ENCODE measurements at regions not wholly inside any gene's neighbourhood (a gene's known extent, or its start where the extent isn't known, plus 50 kb on each side); places are given as distances from the start of the nearest gene placed in this dataset.

- DNase-seq (ENCODE audit: low read depth in 2 of 2) = no peak
- TF ChIP-seq, protein P1, sequence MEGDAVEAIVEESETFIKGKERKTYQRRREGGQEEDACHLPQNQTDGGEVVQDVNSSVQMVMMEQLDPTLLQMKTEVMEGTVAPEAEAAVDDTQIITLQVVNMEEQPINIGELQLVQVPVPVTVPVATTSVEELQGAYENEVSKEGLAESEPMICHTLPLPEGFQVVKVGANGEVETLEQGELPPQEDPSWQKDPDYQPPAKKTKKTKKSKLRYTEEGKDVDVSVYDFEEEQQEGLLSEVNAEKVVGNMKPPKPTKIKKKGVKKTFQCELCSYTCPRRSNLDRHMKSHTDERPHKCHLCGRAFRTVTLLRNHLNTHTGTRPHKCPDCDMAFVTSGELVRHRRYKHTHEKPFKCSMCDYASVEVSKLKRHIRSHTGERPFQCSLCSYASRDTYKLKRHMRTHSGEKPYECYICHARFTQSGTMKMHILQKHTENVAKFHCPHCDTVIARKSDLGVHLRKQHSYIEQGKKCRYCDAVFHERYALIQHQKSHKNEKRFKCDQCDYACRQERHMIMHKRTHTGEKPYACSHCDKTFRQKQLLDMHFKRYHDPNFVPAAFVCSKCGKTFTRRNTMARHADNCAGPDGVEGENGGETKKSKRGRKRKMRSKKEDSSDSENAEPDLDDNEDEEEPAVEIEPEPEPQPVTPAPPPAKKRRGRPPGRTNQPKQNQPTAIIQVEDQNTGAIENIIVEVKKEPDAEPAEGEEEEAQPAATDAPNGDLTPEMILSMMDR (IDR thresholded peaks at IDR 0.05; ENCODE audit: low read depth, low read length) = no peak
- no peak overlapping the region for H3K4me3 ChIP-seq (replicated peaks in 1 of 2; ENCODE audit: low read depth in 2 of 2, low read length in 2 of 2)
Observed at GRCh38 chr16:61195006-61195405, 841.2 kb downstream of the CDH8 start.

DNA sequence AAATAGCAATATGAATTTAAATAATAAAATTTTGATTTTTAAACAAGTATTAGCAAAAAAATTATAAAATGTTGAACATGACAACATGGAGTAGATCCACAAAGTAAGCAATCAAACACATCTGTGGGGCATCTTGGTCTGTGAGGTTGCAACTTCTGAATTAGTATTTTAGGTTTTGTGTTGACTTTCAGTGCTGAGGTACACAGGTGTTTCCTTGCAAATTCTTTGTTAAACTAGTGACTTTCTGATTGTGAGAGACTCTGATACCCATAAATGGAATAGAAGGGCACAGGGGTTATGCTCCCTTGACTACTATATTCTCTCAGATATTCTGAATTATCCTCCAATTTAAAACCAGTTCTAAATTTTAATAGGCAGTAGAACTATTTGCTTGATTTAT, 841.7 kb downstream of the CDH8 start:
- TF ChIP-seq, protein P1 (IDR thresholded peaks at IDR 0.05; ENCODE audit: low read depth, low read length) = no peak
- no peak for DNase-seq (ENCODE audit: low read depth in 2 of 2)
- H3K4me3 ChIP-seq (replicated peaks in 1 of 2; ENCODE audit: low read depth in 2 of 2, low read length in 2 of 2) = no peak overlapping the region

- H3K4me3 ChIP-seq (replicated peaks in 1 of 2; ENCODE audit: low read depth in 2 of 2, low read length in 2 of 2) = no peak overlapping the region
- TF ChIP-seq, protein P1 (IDR thresholded peaks at IDR 0.05; ENCODE audit: low read depth, low read length) = no peak
- DNase-seq (ENCODE audit: low read depth in 2 of 2) = no peak
Observed at GRCh38 chr16:61182391-61182790, 853.8 kb downstream of the CDH8 start.

DNA sequence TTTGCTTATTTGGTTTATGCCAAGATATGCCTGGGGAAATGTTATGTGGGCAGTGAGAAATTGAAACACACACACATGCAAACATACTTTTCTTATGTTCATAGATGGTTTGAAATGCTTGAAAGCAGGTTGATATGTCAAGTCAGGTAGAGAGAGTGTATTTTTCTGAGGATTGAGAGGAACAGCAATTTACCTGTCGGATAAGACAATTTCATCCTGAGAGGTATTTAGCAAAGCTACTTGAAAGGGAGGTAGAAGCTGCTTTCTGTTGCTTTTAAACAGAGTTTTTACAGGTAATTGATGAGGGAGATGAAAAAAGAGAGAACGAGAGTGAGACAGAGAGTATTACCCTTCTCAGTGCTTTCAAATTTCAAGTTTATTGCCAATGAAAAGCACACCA, 854.3 kb downstream of the CDH8 start:
- TF ChIP-seq, protein P1 (IDR thresholded peaks at IDR 0.05; ENCODE audit: low read depth, low read length) = no peak
- DNase-seq (ENCODE audit: low read depth in 2 of 2) = no peak
- H3K4me3 ChIP-seq (replicated peaks in 1 of 2; ENCODE audit: low read depth in 2 of 2, low read length in 2 of 2) = no peak overlapping the region

DNA sequence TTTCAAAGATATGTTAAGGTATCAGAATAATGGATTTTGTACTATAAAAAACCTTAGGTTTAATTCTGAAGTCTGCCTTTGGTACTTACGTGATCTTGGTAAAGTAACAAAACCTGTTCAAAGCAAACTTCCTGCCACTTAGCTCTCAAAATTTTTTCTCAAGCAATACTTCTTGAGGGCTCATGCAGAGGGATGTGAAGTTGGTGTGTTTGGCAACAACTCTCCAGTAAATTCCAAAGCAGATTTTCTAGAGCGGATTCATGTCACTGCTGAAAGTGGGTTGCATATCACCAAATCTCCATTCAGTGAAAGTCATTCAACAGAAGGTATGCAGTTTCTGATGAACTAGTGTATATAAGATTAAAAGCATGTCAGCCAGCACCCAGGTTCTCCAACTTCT, 856.7 kb downstream of the CDH8 start:
- TF ChIP-seq, protein P1 (IDR thresholded peaks at IDR 0.05; ENCODE audit: low read depth, low read length) = no peak
- no peak for DNase-seq (ENCODE audit: low read depth in 2 of 2)
- H3K4me3 ChIP-seq (replicated peaks in 1 of 2; ENCODE audit: low read depth in 2 of 2, low read length in 2 of 2) = no peak overlapping the region

- TF ChIP-seq, protein P1 (IDR thresholded peaks at IDR 0.05; ENCODE audit: low read depth, low read length) = no peak
- H3K4me3 ChIP-seq (replicated peaks in 1 of 2; ENCODE audit: low read depth in 2 of 2, low read length in 2 of 2) = no peak overlapping the region
- no peak for DNase-seq (ENCODE audit: low read depth in 2 of 2)
Observed at GRCh38 chr16:61165797-61166196, 870.4 kb downstream of the CDH8 start.

GRCh38 chr16:61150351-61150750, 885.9 kb downstream of the CDH8 start:
- H3K4me3 ChIP-seq (replicated peaks in 1 of 2; ENCODE audit: low read depth in 2 of 2, low read length in 2 of 2) = no peak overlapping the region
- TF ChIP-seq, protein P1 (IDR thresholded peaks at IDR 0.05; ENCODE audit: low read depth, low read length) = no peak
- DNase-seq (ENCODE audit: low read depth in 2 of 2) = no peak
